Endodermal cell (in vitro differentiated cells): ENCODE measurements at regions not wholly inside any gene's neighbourhood (a gene's known extent, or its start where the extent isn't known, plus 50 kb on each side); places are given as distances from the start of the nearest gene placed in this dataset.
A peak's percentile ranks its signal among the peaks of the same experiment; 100 is the strongest.

Experiments
- DNase-seq: peaks from one replicate; pipeline ENCODE4 v3.0.0-alpha.2; 2017
- H3K27ac ChIP-seq: 2 replicates; pipeline ENCODE4 v1.5.1; 2013; ENCODE audit warnings: mild to moderate bottlenecking, low read depth, low read length, moderate library complexity
- H3K27me3 ChIP-seq: 2 replicates; pipeline ENCODE4 v1.6.1; 2013; ENCODE audit warnings: mild to moderate bottlenecking, low read length, moderate library complexity; ENCODE audit not compliant: insufficient read depth, control insufficient read depth, poor library complexity, severe bottlenecking
- H3K36me3 ChIP-seq: 2 replicates; pipeline ENCODE4 v1.7.0; 2013; ENCODE audit warnings: mild to moderate bottlenecking, low read length, moderate library complexity; ENCODE audit not compliant: control insufficient read depth, insufficient read depth
- H3K4me1 ChIP-seq: one replicate; pipeline ENCODE4 v1.7.0; 2013; ENCODE audit warnings: low read length; ENCODE audit not compliant: control insufficient read depth, insufficient read depth
- H3K4me3 ChIP-seq: 2 replicates; pipeline ENCODE4 v1.5.1; 2013; ENCODE audit warnings: mild to moderate bottlenecking, low read length, moderate library complexity
- H3K9ac ChIP-seq: 2 replicates; pipeline ENCODE4 v1.6.1; 2013; ENCODE audit warnings: mild to moderate bottlenecking, low read length, moderate library complexity; ENCODE audit not compliant: poor library complexity, severe bottlenecking; ENCODE audit errors: extremely low read depth
- H3K9me3 ChIP-seq: 2 replicates; pipeline ENCODE4 v1.6.1; 2013; ENCODE audit warnings: mild to moderate bottlenecking, low read length, moderate library complexity; ENCODE audit not compliant: control insufficient read depth
- H3K27ac Mint-ChIP-seq: 2 replicates; pipeline ENCODE4 v1.8.0; 2020; ENCODE audit warnings: mixed read lengths
- H3K27me3 Mint-ChIP-seq: 2 replicates; pipeline ENCODE4 v1.8.0; 2021; ENCODE audit warnings: mild to moderate bottlenecking, mixed read lengths; ENCODE audit not compliant: insufficient read depth
- H3K36me3 Mint-ChIP-seq: 2 replicates; pipeline ENCODE4 v1.8.0; 2020; ENCODE audit warnings: low read depth, mixed read lengths
- H3K4me1 Mint-ChIP-seq: 2 replicates; pipeline ENCODE4 v1.8.0; 2020; ENCODE audit warnings: mixed read lengths
- H3K4me3 Mint-ChIP-seq: 2 replicates; pipeline ENCODE4 v1.8.0; 2020; ENCODE audit warnings: mild to moderate bottlenecking, moderate library complexity, mixed read lengths
- H3K9me3 Mint-ChIP-seq: 2 replicates; pipeline ENCODE4 v1.8.0; 2020; ENCODE audit warnings: mild to moderate bottlenecking, mixed read lengths
- CTCF ChIP-seq: fragments of 200-600 bp; sonication (generic); conservative IDR thresholded peaks from 2 replicates; pipeline ENCODE4 v1.5.0; 2021; ENCODE audit warnings: antibody characterized with exemption, mild to moderate bottlenecking
- WGBS, 2 experiments: methylation state at CpG; one replicate each; pipeline versions ENCODE4 v1.1.5 to v1.1.7; 2013; ENCODE audit warnings: missing lambda C conversion rate in 2 of 2, mixed read lengths in 1 of 2; ENCODE audit not compliant: insufficient coverage in 1 of 2, insufficient read length in 1 of 2; 5-methylcytosine and 5-hydroxymethylcytosine counted together

- no peak for TF ChIP-seq CTCF
- WGBS, 2 experiments, result 82 to 84% methylated on average over 16 to 39 of the region's 39 CpGs
Observed at GRCh38 chr12:38154096-38155019, 162.2 kb upstream of the ALG10B start.

GRCh38 chr12:38155020-38155395 is 161.6 kb upstream of the ALG10B start:
- TF ChIP-seq CTCF, result no peak
- DNase-seq, result no peak
- peaks cover 97% of the 10 kb centered on the region for H3K9me3 Mint-ChIP-seq
- H3K27ac Mint-ChIP-seq, result no peak overlapping the region
- no peaks in the 10 kb centered on the region for H3K36me3 ChIP-seq
- no peak overlapping the region for H3K9ac ChIP-seq
- H3K27me3 Mint-ChIP-seq, result no peaks in the 10 kb centered on the region
- 84 to 91% methylated on average over 10 to 16 of the region's 16 CpGs for WGBS, 2 experiments
- no peak overlapping the region for H3K27ac ChIP-seq
- H3K9me3 ChIP-seq, result peaks cover 29% of the 10 kb centered on the region
- H3K4me1 Mint-ChIP-seq, result no peaks in the 10 kb centered on the region
- no peak overlapping the region for H3K4me3 ChIP-seq
- H3K36me3 Mint-ChIP-seq, result no peaks in the 10 kb centered on the region
- H3K4me3 Mint-ChIP-seq, result no peak overlapping the region
- H3K4me1 ChIP-seq, result no peaks in the 10 kb centered on the region
- no peaks in the 10 kb centered on the region for H3K27me3 ChIP-seq

More at GRCh38 chr12:38154096-38155019, 162.2 kb upstream of the ALG10B start:
- DNase-seq, result peak; percentile 34
- Mint-ChIP-seq H3K9me3 (peaks cover 97% of the 10 kb centered on the region), H3K27me3 (no peaks in the 10 kb centered on the region), H3K4me1 (no peaks in the 10 kb centered on the region), H3K4me3 (no peak overlapping the region), H3K36me3 (no peaks in the 10 kb centered on the region), H3K27ac (no peak overlapping the region)
- Histone ChIP-seq H3K9ac (no peak overlapping the region), H3K4me3 (no peak overlapping the region), H3K27me3 (no peaks in the 10 kb centered on the region), H3K36me3 (no peaks in the 10 kb centered on the region), H3K27ac (no peak overlapping the region), H3K4me1 (no peaks in the 10 kb centered on the region), H3K9me3 (peaks cover 35% of the 10 kb centered on the region)

GRCh38 chr12:38155526-38156496 is 160.8 kb upstream of the ALG10B start:
- H3K27me3 ChIP-seq, result no peaks in the 10 kb centered on the region
- no peaks in the 10 kb centered on the region for H3K36me3 Mint-ChIP-seq
- WGBS, 2 experiments, result 85 to 88% methylated on average over 12 to 52 of the region's 52 CpGs
- no peak for DNase-seq
- H3K4me3 Mint-ChIP-seq, result no peak overlapping the region
- no peaks in the 10 kb centered on the region for H3K4me1 ChIP-seq
- H3K27me3 Mint-ChIP-seq, result no peaks in the 10 kb centered on the region
- H3K4me1 Mint-ChIP-seq, result no peaks in the 10 kb centered on the region
- peaks cover 21% of the 10 kb centered on the region for H3K9me3 ChIP-seq
- H3K27ac ChIP-seq, result no peak overlapping the region
- no peak overlapping the region for H3K27ac Mint-ChIP-seq
- peaks cover 96% of the 10 kb centered on the region for H3K9me3 Mint-ChIP-seq
- TF ChIP-seq CTCF, result no peak
- no peaks in the 10 kb centered on the region for H3K36me3 ChIP-seq
- no peak overlapping the region for H3K4me3 ChIP-seq
- no peak overlapping the region for H3K9ac ChIP-seq
